ENCODE measurements at regions not wholly inside any gene's neighbourhood (a gene's known extent, or its start where the extent isn't known, plus 50 kb on each side); places are given as distances from the start of the nearest gene placed in this dataset.
"Not testable (repeated sequence)": the region's sequence is repeated elsewhere in the genome, so short reads cannot be mapped to it uniquely, and the experiment has no call there.

- DNase-seq (no peak), ATAC-seq (no peak)
- intact Hi-C loops (cut with micrococcal nuclease) = no loop called here
Observed at GRCh38 chr9:21589344-21590056, 107.4 kb upstream of the IFNE start.

DNA sequence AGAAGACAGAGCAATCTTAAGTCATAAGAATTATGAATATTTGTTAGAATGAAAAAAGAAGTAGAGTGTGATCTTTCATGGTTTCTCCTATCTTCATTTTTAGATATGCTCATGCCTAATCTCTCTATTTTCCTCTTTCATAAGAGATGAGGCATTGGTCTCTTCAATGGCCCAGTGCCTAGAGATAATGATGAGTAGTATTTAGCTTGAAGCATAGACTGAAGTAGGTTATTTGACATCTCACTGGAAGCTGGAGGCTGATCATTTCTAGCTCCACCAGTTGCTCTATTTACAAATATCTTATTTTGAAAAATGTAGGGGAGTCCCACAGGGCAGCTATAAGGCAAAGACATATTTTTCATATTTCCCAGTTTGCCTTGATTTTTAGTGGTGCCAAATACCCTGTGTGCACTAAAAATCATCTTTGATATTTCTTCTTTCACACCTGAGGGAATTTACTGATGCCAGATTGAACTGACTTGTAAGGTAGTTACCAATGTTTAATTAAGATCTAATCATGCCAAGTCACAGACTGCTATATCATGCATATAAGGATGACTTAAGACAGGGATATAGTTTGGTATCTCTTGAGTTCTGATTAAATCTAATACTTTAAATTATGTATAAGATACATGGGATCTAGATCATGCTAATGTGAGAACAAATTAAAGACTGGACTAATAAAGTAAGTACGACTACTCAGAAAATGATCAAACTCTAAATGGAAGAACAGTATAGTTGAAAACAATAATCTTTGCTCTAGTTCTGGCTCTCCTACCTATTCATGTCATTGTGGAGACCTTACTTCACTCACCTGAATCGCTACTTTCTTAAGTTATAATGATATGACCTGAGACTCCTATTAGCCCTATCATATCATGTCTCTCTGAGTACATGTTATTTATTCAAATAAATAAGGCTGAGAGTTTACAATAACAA, 108.2 kb upstream of the IFNE start:
- intact Hi-C loops (cut with micrococcal nuclease) = no loop called here
- ATAC-seq (no peak), DNase-seq (no peak)

DNA sequence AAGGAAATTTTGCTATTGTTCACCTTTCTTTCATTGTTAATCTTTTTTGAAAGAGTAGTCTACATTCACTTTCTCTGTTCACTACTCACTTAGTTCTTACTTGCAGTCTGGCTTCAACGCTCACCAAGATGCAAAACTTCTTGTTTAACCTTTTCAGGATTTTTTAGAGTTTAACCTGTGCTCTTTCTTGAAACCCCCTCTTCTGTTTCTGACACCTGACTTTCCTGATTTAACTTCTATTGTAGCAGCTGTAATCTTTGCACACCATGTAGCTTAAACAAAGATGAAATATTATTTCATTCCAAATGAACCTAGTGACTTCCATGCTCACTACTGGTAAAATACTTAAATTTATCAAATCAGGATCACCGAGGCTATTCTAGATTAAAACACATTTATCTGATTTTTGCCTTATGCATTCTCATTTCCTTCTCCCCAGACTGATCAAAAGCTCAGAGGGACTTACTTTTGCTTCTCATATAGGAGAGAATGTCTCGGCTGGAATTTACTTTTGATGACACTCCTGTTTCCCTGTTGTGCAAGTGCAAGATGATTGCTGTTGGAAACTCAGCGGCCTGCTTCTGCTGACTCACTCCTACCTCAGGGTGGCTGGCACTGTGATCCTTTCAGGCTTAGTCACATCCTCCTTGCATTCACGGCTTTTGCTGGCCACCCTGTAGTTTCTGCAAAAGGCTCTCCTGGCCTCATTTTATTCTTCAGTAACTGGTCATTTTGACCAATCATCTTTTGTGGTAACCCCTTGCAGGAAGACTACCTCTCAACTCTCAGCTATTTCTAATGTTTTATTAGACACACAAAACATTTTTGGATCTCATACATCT, 109.3 kb upstream of the IFNE start:
- ATAC-seq (peak; percentile 54), DNase-seq (peak; percentile 14)
- intact Hi-C loops (cut with micrococcal nuclease) = no loop called here

DNA sequence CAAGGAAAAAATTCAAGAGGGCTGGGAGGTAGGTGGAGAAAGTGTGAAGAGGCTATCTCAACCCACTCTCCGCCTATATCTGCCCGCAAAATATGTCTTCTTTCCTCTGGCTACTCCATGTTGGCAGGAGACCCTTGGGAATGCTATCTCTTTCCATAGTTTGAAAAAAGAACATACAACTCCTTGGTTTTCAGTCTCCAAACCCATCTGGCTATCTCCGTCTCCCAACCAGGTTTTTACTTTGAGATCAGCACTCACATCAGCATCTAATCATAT, 109.9 kb upstream of the IFNE start:
- DNase-seq (no peak), ATAC-seq (no peak)
- intact Hi-C loops (cut with micrococcal nuclease) = no loop called here

GRCh38 chr9:21597284-21597683, 115.2 kb upstream of the IFNE start:
- intact Hi-C loops (cut with micrococcal nuclease) = no loop called here
- DNase-seq (no peak), ATAC-seq (no peak)

DNA sequence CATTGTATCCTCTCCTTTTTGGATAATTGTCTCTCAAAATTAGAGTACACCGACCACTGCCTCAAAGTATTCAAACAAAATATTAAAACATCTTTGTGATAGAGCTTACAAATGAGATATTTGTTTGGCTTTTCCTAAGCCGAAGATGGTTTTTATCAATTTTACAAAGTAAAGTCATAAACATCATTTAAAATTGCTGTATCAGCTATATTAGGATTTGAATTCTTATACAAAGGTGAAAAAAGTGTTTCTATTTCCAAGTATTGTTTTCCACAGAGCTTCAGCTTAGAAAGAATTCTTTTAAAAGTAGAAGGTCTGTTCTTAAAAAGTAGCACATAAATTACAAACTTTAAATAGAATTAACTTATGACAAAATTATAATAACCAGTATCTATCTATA, 116.6 kb upstream of the IFNE start:
- ATAC-seq = no peak
- intact Hi-C loops (cut with micrococcal nuclease) = no loop called here

DNA sequence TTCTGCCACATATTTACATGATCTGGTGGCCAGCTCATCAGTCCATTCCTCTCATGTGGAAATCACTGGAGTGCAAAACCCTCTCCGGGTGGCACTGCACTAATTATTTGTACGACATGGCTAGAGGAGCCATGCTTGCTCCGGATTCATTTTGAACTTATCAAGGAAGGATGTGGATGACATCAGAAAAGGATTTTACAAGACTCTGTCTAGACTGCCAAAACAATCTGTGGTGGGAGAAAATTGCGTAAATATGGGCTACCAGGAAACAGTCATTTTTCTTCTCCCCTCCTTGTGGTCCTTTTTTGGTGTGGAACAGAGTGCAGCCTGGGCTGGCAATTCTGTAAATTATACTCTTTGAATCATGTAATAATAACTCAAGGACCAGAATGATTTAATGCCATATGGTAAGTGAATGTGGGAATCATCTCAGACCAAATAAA, 123.4 kb upstream of the IFNE start:
- DNase-seq (no peak), ATAC-seq (no peak)
- intact Hi-C loops (cut with micrococcal nuclease) = no loop called here

More for the DNA sequence above, 116.6 kb upstream of the IFNE start:
- no peak for DNase-seq

- ATAC-seq (no peak), DNase-seq (no peak)
- intact Hi-C loops (cut with micrococcal nuclease) = no loop called here
Observed at GRCh38 chr9:21607576-21607975, 125.5 kb upstream of the IFNE start.

- DNase-seq = no peak
- ATAC-seq = no peak
- intact Hi-C loops (cut with micrococcal nuclease) = no loop called here
Observed at GRCh38 chr9:21608200-21608599, 126.1 kb upstream of the IFNE start.

- intact Hi-C loops (cut with micrococcal nuclease) = no loop called here
- DNase-seq = no peak
- no peak for ATAC-seq
Observed at GRCh38 chr9:21609506-21609905, 127.4 kb upstream of the IFNE start.

GRCh38 chr9:21611891-21612290, 129.8 kb upstream of the IFNE start:
- intact Hi-C loops (cut with micrococcal nuclease) = no loop called here
- ATAC-seq (no peak), DNase-seq (no peak)

DNA sequence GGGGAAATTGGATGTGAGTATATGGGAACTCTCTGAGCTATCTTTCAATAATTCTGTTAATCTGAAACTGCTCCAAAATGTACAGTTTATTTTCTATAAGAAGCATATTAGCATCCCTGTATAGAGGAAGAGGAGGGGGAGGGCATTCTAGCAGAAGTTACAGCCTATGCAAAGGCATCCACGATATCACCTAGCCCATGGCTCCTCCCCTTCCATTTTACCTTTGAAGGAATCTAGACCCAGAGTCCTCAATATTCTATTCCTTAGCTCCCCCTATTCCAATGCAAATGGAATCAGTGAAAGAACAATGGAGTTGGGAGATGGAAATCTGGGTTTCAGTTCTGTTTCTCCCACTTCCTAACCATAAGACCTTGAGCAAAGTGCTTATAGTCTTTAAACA, 132.9 kb upstream of the IFNE start:
- ATAC-seq (no peak), DNase-seq (no peak)
- intact Hi-C loops (cut with micrococcal nuclease) = no loop called here

DNA sequence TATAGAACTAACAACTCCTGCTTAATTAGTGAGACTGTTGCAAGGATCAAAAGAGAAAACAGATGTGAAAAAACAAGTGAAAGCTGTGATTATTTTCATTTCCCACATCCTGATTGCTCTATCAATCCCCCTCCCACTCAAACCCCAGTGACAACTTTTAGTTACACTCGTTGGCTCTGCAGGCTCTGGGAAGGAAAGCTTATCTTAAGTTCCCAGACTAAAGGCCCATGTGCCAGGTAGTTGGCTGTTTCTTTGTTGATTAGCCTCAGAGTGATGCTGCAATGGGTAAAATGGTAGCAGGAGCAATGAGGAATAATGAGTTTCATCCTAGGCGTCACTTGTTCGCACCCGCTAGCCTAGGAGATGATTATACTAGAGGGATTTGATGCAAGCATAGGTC, 133.3 kb upstream of the IFNE start:
- ATAC-seq = no peak
- intact Hi-C loops (cut with micrococcal nuclease) = no loop called here
- DNase-seq = no peak

DNA sequence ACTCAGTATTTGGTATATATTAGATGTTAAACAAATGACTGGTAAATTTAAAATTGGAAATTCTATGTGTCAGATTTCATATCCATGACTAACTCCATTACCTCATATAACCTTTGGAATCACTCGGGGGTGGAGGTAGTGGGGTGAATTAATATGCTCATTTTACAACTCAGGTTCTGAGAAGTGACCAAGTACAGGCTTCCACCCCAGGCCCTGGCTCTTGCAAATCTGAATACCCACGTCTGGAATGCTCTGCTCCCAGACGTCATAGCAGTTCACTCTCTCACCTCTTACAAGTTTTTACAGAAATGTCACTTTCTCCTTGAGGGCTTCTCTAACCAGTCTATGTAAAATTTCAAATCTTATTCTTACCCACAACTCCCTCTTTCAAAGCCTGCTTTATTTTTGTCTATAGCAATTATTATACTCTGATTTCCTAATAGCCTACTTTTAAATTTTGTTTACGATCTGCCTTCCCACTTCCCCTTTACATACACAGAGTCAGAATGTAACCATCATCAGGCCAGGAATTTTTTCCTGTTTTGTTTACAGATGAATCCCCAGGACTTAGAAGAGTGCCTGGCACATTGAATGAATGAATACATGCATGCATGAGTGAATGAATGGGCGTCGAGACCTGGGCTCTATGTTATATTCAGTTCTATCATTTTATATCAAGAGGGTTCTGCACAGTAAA, 134.1 kb upstream of the IFNE start:
- DNase-seq (no peak), ATAC-seq (no peak)
- intact Hi-C loops (cut with micrococcal nuclease) = no loop called here

DNA sequence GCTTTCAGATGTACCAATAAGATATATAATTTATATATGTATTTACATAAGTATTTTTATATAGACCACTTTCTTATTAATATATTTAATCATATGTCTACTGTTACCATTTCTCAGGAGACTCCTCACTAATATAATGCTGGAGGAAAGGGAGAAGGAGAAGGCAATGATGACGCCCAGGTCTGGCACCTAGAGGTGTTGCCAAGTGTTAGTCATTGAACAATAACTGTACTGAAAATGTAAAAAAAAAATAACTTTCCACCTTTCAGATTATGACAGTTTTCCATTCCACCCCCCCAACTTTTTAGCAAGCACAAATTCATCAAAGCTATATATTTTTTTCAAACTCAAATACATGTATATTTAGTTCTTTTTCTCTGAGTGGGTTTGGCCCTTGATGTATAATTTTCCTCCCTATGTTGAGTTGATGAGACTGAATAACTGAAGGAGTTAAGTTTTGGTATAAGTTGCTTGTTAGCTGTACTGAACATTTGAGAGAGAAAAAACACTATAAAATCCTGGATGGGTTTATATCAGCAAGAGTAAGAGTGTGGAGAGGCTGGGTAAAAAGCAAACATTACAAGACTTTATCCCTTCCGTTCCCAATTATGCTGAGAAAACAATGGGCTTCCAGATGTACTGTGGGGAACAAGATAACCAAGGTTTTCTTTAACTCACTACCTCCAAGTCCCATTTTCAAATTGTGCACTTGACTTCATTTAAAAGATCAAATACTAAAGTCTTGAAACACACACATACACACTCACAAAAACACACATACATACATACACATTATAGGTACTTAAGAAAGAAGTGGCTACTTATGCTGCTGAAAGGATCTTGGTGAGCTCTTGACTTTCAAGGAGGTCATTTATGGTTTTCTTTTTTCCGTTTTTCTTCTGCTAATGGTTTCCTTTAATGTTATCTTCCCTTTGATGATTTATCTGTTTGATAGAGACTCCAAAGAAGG, 142.8 kb upstream of the IFNE start:
- ATAC-seq = no peak
- intact Hi-C loops (cut with micrococcal nuclease) = no loop called here
- no peak for DNase-seq

DNA sequence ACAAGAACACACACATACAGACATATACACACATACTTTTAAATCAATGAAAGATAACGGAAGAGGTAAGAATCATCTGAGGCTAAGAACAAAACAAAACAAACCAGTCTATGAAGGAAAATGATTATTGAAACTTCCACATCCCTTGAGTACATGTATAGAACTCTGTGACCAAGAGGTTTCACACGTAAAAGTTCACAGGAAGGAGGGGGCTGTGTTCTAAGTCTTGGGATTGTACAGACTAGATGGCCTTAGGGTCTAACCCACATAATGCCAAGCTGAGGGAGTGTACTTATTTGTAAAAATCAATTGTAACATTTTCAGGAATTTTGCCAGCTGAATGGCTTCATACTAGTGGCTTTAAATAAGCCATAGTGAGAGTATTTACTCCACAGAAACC, 144.4 kb upstream of the IFNE start:
- intact Hi-C loops (cut with micrococcal nuclease) = no loop called here
- no peak for DNase-seq
- no peak for ATAC-seq

GRCh38 chr9:21628954-21629353, 146.8 kb upstream of the IFNE start:
- intact Hi-C loops (cut with micrococcal nuclease); DNase-seq; ATAC-seq: not testable (repeated sequence)

DNA sequence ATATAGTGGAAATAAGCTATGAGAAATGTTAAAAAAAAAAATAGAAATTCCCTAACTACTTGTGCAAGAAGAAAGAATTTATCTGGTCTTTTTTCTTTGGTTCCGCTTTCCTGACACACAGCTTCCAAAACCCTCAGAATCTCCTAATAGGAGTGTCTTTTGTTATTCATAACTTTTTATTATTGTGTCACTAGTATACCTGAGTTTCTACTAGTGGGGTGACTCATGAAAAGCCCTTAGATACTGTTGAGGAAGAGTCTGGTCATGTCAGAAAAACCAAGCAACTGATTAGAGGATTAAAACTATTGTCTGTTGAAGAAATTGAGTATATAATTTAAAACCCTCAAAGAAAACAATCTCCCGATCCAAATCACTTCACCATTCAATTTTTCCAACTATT, 152.8 kb upstream of the IFNE start:
- intact Hi-C loops (cut with micrococcal nuclease) = no loop called here
- ATAC-seq (no peak), DNase-seq (no peak)

All from left ventricle myocardium superior (tissue), 1 donor.